NB4 (cell line): ENCODE measurements at regions not wholly inside any gene's neighbourhood (a gene's known extent, or its start where the extent isn't known, plus 50 kb on each side); places are given as distances from the start of the nearest gene placed in this dataset.

Experiments
- POLR2A ChIP-seq: IDR thresholded peaks from 2 replicates; pipeline ENCODE4 v1.6.1; 2011; ENCODE audit warnings: mild to moderate bottlenecking; ENCODE audit not compliant: insufficient read length; ENCODE audit errors: extremely low read depth
- TF ChIP-seq, protein P1 (sequence below): IDR thresholded peaks from one replicate; pipeline ENCODE4 v1.5.1; 2012; ENCODE audit warnings: low read depth, low read length

DNA sequence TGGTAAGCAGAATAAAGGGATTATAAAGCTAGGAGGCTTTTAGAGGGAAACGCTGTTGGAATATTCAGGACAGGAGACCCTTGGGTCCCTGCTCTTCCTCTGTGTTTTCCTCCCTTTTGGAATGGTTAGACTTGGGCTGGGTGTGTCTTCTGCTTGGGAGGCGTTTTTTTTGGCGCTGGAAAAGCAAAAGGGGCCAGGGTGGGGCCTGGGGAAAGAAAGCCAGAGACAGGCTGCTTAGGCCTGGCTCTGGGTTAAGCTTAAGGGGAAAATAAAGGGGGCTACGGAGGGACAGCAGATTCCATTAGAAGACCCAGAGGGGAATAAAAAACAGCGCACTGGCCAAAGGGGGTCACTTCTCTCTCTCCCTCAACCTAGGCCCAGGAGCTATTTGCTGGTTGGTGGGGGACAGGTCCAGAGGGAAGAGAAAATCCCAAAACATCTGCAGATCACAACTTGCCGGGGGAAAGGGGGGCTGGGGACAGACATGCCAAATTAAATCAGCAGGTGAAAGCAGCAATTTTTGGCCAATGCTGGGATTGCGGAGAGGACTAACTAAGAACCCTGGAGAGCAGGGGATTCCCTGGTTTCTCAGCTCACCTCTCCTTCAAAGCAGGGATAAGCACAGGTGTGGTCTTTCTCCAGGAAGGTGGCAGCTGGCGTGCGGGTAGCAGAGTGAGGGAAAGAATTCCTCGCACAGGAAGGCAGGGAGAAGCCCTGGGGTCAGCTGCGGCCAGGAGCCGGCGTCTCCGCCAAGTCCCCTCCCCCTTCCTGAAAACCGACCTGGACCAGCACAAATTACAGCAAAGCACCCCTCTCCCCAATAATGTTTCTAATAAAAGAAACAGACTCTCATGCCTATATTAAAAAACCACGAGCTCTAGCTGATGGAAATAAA, 82.2 kb upstream of the AK4 start:
- TF ChIP-seq, protein P1, sequence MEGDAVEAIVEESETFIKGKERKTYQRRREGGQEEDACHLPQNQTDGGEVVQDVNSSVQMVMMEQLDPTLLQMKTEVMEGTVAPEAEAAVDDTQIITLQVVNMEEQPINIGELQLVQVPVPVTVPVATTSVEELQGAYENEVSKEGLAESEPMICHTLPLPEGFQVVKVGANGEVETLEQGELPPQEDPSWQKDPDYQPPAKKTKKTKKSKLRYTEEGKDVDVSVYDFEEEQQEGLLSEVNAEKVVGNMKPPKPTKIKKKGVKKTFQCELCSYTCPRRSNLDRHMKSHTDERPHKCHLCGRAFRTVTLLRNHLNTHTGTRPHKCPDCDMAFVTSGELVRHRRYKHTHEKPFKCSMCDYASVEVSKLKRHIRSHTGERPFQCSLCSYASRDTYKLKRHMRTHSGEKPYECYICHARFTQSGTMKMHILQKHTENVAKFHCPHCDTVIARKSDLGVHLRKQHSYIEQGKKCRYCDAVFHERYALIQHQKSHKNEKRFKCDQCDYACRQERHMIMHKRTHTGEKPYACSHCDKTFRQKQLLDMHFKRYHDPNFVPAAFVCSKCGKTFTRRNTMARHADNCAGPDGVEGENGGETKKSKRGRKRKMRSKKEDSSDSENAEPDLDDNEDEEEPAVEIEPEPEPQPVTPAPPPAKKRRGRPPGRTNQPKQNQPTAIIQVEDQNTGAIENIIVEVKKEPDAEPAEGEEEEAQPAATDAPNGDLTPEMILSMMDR: no peak
- no peak for TF ChIP-seq POLR2A
